NCI-H1105 (cell line): ENCODE measurements at regions not wholly inside any gene's neighbourhood (a gene's known extent, or its start where the extent isn't known, plus 50 kb on each side); places are given as distances from the start of the nearest gene placed in this dataset.

Experiments
- DNase-seq: peaks from one replicate; lab custom pipeline; 2025; lab: John Stamatoyannopoulos, UW

DNA sequence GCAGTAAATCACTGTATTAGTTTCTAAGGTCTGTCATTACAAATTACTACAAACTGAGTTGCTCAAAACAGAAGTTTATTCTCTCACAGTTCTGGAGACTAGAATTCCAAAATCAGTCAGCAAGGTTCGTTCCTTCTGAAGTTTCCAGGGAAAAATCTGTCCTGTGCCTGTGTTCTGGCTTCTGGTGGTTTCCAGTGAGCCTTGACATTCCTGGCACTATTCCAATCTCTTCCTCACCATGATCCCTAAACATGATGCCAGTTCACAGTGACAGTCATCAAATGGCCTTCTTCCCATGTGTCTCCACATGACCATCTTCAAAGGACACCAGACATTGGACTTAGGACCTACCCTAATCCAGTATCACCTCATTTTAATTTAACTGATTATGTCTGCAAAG is 351.4 kb downstream of the PLK2 start:
- DNase-seq: no peak

DNA sequence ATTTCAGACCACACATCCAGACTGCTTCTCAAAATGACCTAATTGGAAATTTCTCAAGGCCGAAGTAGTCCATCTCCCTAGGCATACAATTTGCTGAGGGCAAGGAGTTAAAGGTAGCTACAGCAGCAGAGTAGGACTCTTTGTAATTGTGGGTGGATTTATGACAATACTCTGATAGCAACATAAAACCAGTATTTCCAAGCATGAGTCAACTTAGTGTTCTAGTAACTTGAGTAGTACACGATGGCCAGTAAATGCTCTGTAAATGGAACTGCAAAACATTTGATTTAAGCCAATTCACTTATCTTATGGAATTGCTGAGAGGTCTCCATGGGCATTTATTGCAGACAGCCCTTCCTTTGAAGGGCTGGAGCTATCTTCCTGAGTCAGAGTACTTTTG is 352.2 kb downstream of the PLK2 start:
- no peak for DNase-seq

DNA sequence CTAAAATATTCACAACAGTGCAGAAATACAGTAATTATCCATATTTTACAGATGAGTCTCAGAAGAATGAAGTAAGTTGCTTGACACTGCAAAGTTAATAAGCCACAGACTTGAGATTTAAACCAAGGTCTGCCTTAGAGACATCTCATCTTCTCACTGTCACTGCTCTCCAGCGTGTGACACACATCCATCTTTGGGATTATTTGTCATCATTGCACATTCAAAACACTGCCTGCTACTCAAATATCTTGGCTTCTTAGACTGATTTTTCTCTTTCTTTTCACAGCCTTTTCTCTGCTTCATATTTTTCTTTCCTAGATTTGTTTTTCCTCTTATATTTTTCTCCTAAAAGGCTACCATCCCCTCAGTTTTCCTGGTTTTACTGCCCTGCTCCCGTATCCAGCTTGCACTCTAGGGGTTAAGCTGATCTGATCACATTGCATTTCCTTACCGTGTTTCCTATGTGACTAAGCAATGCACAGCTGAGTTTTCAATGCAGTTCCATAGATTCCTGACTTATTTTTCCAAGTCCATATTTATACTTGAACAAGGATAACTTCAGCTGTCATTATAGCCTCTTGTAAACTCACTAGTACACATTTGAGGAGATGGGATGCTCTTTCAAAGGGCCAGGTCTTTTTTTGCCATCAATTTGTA is 353.0 kb downstream of the PLK2 start:
- DNase-seq: no peak

- no peak for DNase-seq
Measured at GRCh38 chr5:58105836-58106235, 354.1 kb downstream of the PLK2 start.

DNA sequence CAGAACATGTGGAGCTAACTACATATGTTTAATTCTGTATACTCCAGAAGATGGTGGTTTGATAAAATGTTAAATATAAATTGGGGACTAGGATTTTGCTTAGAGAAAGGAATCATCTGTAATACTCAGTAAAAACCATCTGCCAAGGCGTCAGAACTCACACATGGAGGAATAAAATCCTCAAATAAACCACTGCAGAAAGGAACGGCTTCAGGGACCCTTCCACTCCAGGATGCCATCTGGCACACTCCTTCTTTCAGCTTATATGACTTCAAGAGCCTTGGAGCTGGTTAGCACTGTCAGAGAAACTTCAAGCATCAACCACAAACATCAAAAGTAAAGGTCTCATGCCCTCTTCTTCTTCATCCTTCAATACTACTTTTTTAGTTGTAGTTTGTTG is 360.6 kb downstream of the PLK2 start:
- DNase-seq: no peak

GRCh38 chr5:58094031-58094430 is 365.9 kb downstream of the PLK2 start:
- DNase-seq: no peak

- DNase-seq: no peak
Measured at GRCh38 chr5:58090704-58091103, 369.2 kb downstream of the PLK2 start.

GRCh38 chr5:58088941-58089340 is 370.9 kb downstream of the PLK2 start:
- no peak for DNase-seq

GRCh38 chr5:58087905-58088304 is 372.0 kb downstream of the PLK2 start:
- DNase-seq: no peak

- no peak for DNase-seq
Measured at GRCh38 chr5:58087123-58087522, 372.8 kb downstream of the PLK2 start.

DNA sequence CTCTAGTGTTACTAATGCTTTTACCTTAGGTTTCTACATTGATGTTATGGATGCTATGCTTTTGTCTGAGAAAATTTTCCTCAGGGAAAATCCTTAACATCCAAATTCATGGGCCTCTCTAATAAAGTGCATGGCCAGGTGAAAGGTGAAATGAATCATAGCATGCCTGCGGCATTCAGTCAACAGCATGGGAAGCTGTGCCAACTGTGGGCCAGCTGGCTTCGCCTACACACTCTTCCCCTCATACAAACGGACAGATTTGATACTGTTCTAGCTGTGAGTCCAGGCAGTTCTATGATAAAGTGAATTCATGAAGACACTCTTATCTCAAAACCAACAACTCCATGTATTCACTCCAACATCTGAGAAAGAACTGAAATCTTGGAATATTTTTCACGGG is 374.1 kb downstream of the PLK2 start:
- DNase-seq: no peak

GRCh38 chr5:58081435-58081834 is 378.5 kb downstream of the PLK2 start:
- DNase-seq: no peak

DNA sequence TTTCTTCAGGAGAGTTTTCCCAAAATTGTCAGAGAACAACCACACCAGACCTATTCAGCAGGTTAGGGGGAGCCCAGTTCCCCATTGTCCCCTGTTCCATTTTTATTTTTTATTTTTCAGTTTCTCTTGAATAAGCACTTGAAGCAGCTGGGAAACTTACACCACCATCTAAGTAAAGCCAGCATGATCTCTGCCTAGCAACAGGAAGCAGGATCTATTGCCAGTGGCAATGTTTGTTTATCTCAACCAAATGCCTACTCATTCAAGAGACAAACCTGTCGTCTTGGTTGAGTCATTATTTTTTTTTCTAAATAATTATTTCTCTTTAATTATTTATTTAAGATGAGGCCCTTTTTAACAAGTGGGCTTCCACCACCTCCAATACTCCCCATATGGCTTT is 379.3 kb downstream of the PLK2 start:
- DNase-seq: no peak

DNA sequence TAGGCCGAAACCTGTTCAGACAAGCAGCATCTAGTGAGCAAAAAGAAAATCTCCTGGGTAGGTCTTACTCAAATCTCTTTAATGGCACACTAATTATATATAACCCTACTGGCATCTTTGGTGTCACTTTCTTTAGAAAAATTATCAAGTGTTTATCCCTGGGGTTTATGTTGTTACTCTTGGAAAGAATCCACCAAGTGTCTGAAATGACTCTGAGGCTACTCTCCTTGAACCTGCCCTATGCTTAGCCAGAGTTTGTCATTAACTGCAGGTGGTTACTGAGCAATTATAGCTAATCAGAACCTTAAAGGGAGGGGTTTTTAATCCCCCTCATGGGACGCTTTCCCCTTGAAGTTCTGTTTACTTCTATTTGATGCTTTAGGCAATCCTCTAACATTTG is 381.9 kb downstream of the PLK2 start:
- peak; percentile 74 for DNase-seq

- DNase-seq: no peak
Measured at GRCh38 chr5:58077416-58077815, 382.5 kb downstream of the PLK2 start.

- no peak for DNase-seq
Measured at GRCh38 chr5:58076483-58077257, 383.2 kb downstream of the PLK2 start.

DNA sequence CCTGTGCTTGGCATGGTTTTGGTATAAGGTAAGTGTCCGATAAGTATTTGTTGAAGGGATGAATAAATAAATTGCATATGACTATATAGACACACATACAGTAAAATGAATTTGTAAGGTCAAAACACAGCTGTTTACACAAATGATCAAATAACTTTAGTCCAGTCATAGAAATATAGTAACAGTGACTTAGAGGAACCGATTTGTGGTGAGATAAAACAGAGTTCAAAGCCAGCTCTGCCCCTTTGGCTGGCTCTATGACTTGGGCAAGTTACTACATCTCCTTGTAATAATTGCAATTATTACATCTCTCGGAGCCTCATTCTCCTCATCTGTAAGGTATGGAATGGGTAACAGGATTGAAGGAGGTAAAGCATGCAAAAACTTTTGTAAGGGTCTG is 384.0 kb downstream of the PLK2 start:
- no peak for DNase-seq

DNA sequence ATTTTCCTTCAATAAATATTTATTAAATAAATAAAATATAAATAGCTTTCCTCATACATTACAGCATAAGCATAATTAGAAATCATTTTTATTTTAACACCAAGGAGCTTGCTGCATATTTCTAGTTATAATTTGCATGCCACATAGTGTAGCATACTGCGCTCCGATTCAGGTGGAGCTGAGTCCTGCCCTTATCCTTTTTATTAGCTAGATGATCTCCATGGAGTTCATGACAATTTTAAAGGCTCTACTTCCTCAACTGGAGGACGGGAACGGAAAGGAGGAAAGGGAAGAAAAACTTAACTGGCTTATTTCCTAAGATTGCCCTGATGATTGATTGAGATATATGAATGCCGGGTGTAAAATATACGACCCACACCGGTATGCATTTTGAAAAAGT is 385.2 kb downstream of the PLK2 start:
- DNase-seq: no peak

- DNase-seq: no peak
Measured at GRCh38 chr5:58074222-58074621, 385.7 kb downstream of the PLK2 start.

DNA sequence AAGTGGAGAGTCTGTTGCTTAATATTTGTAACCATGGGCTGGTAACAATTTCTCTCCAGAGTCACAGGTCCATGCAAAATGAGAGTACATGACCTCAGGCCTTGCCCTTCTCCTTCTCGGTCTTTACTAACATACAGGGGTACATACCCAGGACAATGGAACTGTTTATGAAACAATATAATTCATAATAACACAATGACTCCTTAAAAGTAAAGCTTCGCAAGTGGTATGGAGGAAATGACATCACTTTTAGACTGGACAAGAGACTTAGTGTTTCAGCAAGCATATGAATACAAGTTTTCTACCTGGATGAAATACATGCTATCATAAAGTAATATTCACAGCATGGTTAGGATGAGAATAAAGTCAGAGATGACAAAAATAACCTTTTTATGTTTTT is 386.6 kb downstream of the PLK2 start:
- DNase-seq: no peak

GRCh38 chr5:58072300-58072965 is 387.5 kb downstream of the PLK2 start:
- no peak for DNase-seq

DNA sequence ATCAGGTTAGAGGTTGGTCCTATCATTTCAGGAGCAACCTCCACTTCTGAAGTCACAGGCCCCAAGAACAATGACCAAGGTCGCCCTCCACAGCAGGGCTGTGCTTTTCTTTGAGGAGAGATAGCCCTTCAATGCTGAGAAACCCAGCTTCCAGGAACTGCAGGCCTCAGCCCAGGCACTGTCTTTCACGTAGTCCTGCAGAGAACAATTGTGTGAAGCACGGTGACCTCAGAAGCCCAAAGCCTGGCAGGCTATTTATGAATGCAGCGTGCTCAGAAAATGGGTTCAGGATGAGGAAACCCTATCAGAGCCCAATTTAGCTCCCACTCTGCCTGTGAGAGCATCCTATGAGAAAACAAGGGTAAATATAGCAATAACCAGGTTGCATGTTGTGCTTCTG is 388.3 kb downstream of the PLK2 start:
- DNase-seq: no peak

- no peak for DNase-seq
Measured at GRCh38 chr5:58069846-58070245, 390.0 kb downstream of the PLK2 start.
